ENCODE measurements at regions not wholly inside any gene's neighbourhood (a gene's known extent, or its start where the extent isn't known, plus 50 kb on each side); places are given as distances from the start of the nearest gene placed in this dataset.

DNA sequence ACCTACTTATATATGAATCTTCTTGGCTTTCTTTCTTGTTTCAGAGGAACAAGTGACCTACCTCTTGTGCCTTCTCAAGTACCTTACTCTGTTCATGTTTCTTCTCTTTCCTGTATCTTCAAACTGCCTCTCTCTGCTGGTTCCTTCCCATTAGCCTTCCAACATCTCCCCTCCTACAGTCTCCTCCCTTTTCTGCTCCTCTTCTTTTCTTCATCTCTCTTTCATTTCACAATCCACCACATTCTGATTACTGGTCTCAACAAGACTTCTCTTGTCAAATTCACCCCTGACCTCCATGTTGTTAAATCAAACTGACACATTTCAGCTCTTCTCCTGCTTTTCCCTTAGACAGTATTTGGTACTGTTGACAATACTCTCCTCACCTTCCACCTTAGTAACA, 95.6 kb downstream of the BRMS1L start:
- TF ChIP-seq, protein P1, sequence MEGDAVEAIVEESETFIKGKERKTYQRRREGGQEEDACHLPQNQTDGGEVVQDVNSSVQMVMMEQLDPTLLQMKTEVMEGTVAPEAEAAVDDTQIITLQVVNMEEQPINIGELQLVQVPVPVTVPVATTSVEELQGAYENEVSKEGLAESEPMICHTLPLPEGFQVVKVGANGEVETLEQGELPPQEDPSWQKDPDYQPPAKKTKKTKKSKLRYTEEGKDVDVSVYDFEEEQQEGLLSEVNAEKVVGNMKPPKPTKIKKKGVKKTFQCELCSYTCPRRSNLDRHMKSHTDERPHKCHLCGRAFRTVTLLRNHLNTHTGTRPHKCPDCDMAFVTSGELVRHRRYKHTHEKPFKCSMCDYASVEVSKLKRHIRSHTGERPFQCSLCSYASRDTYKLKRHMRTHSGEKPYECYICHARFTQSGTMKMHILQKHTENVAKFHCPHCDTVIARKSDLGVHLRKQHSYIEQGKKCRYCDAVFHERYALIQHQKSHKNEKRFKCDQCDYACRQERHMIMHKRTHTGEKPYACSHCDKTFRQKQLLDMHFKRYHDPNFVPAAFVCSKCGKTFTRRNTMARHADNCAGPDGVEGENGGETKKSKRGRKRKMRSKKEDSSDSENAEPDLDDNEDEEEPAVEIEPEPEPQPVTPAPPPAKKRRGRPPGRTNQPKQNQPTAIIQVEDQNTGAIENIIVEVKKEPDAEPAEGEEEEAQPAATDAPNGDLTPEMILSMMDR (IDR thresholded peaks at IDR 0.05; ENCODE audit: poor library complexity, severe bottlenecking) = no peak
- Histone ChIP-seq H3K36me3 (ENCODE audit: low read depth) (no peaks in the 10 kb centered on the region), H3K27ac (ENCODE audit: poor library complexity, severe bottlenecking) (no peak overlapping the region), H3K4me1 (ENCODE audit: insufficient read depth, poor library complexity, severe bottlenecking) (no peaks in the 10 kb centered on the region), H3K4me3 (ENCODE audit: severe bottlenecking) (no peak overlapping the region), H3K9me3 (ENCODE audit: severe bottlenecking) (no peaks in the 10 kb centered on the region), H3K27me3 (ENCODE audit: insufficient read depth, poor library complexity, severe bottlenecking) (no peaks in the 10 kb centered on the region)
- no peak for DNase-seq (ENCODE audit: low spot score)
- ATAC-seq (ENCODE audit: low read depth) = no peak
